ENCODE measurements at regions not wholly inside any gene's neighbourhood (a gene's known extent, or its start where the extent isn't known, plus 50 kb on each side); places are given as distances from the start of the nearest gene placed in this dataset.

- Histone ChIP-seq H3K9me3 (ENCODE audit: low read depth, low read length) (no peaks in the 10 kb centered on the region), H3K4me3 (no peak overlapping the region), H3K36me3 (ENCODE audit: insufficient read depth, low read length) (no peaks in the 10 kb centered on the region), H3K9ac (ENCODE audit: insufficient read length) (no peak overlapping the region), H3K27ac (no peak overlapping the region)
- TF ChIP-seq EZH2 (IDR thresholded peaks at IDR 0.05) (no peak), POLR2AphosphoS5 (IDR thresholded peaks at IDR 0.05; ENCODE audit: borderline replicate concordance, low read depth, low read length) (no peak), FOXP2 (optimal IDR thresholded peaks at IDR 0.05; ENCODE audit: control extremely low read depth, extremely low read length, insufficient read depth) (no peak)
- no peak for DNase-seq (ENCODE audit: low read depth, low spot score)
These were observed 2210.2 kb upstream of the PCDH20 start for GRCh38 chr13:63625869-63626268.

- no peak overlapping the region for H3K9ac ChIP-seq (ENCODE audit: insufficient read length)
- no peaks in the 10 kb centered on the region for H3K9me3 ChIP-seq (ENCODE audit: low read depth, low read length)
- TF ChIP-seq EZH2 (IDR thresholded peaks at IDR 0.05) = no peak
- TF ChIP-seq FOXP2 (optimal IDR thresholded peaks at IDR 0.05; ENCODE audit: control extremely low read depth, extremely low read length, insufficient read depth) = no peak
- no peak for TF ChIP-seq POLR2AphosphoS5 (IDR thresholded peaks at IDR 0.05; ENCODE audit: borderline replicate concordance, low read depth, low read length)
- H3K36me3 ChIP-seq (ENCODE audit: insufficient read depth, low read length) = no peaks in the 10 kb centered on the region
- DNase-seq (ENCODE audit: low read depth, low spot score) = no peak
- no peak overlapping the region for H3K27ac ChIP-seq
- H3K4me3 ChIP-seq = no peak overlapping the region
These were observed 2199.4 kb upstream of the PCDH20 start for GRCh38 chr13:63614874-63615612.

- TF ChIP-seq FOXP2 (optimal IDR thresholded peaks at IDR 0.05; ENCODE audit: control extremely low read depth, extremely low read length, insufficient read depth) (no peak), EZH2 (IDR thresholded peaks at IDR 0.05) (no peak), POLR2AphosphoS5 (IDR thresholded peaks at IDR 0.05; ENCODE audit: borderline replicate concordance, low read depth, low read length) (no peak)
- Histone ChIP-seq H3K9ac (ENCODE audit: insufficient read length) (no peak overlapping the region), H3K27ac (no peak overlapping the region), H3K36me3 (ENCODE audit: insufficient read depth, low read length) (no peaks in the 10 kb centered on the region), H3K9me3 (ENCODE audit: low read depth, low read length) (no peaks in the 10 kb centered on the region), H3K4me3 (no peak overlapping the region)
- DNase-seq (ENCODE audit: low read depth, low spot score) = no peak
These were observed 2191.5 kb upstream of the PCDH20 start for GRCh38 chr13:63607153-63607552.

- H3K36me3 ChIP-seq (ENCODE audit: insufficient read depth, low read length) = no peaks in the 10 kb centered on the region
- no peak overlapping the region for H3K9ac ChIP-seq (ENCODE audit: insufficient read length)
- DNase-seq (ENCODE audit: low read depth, low spot score) = no peak
- no peaks in the 10 kb centered on the region for H3K9me3 ChIP-seq (ENCODE audit: low read depth, low read length)
- H3K27ac ChIP-seq = no peak overlapping the region
- H3K4me3 ChIP-seq = no peak overlapping the region
- TF ChIP-seq FOXP2 (optimal IDR thresholded peaks at IDR 0.05; ENCODE audit: control extremely low read depth, extremely low read length, insufficient read depth) = no peak
- no peak for TF ChIP-seq POLR2AphosphoS5 (IDR thresholded peaks at IDR 0.05; ENCODE audit: borderline replicate concordance, low read depth, low read length)
- TF ChIP-seq EZH2 (IDR thresholded peaks at IDR 0.05) = no peak
These were observed 2190.3 kb upstream of the PCDH20 start for GRCh38 chr13:63605962-63606361.

- Histone ChIP-seq H3K9me3 (ENCODE audit: low read depth, low read length) (no peaks in the 10 kb centered on the region), H3K4me3 (no peak overlapping the region), H3K9ac (ENCODE audit: insufficient read length) (no peak overlapping the region), H3K36me3 (ENCODE audit: insufficient read depth, low read length) (no peaks in the 10 kb centered on the region), H3K27ac (no peak overlapping the region)
- no peak for DNase-seq (ENCODE audit: low read depth, low spot score)
- TF ChIP-seq POLR2AphosphoS5 (IDR thresholded peaks at IDR 0.05; ENCODE audit: borderline replicate concordance, low read depth, low read length) (no peak), FOXP2 (optimal IDR thresholded peaks at IDR 0.05; ENCODE audit: control extremely low read depth, extremely low read length, insufficient read depth) (no peak), EZH2 (IDR thresholded peaks at IDR 0.05) (no peak)
These were observed 2189.8 kb upstream of the PCDH20 start for GRCh38 chr13:63605403-63605802.

- Histone ChIP-seq H3K36me3 (ENCODE audit: insufficient read depth, low read length) (no peaks in the 10 kb centered on the region), H3K27ac (no peak overlapping the region), H3K4me3 (no peak overlapping the region), H3K9me3 (ENCODE audit: low read depth, low read length) (no peaks in the 10 kb centered on the region), H3K9ac (ENCODE audit: insufficient read length) (no peak overlapping the region)
- TF ChIP-seq FOXP2 (optimal IDR thresholded peaks at IDR 0.05; ENCODE audit: control extremely low read depth, extremely low read length, insufficient read depth) (no peak), POLR2AphosphoS5 (IDR thresholded peaks at IDR 0.05; ENCODE audit: borderline replicate concordance, low read depth, low read length) (no peak), EZH2 (IDR thresholded peaks at IDR 0.05) (no peak)
- DNase-seq (ENCODE audit: low read depth, low spot score) = no peak
These were observed 2180.2 kb upstream of the PCDH20 start for GRCh38 chr13:63595811-63596210.

GRCh38 chr13:63586467-63586866 is 2170.8 kb upstream of the PCDH20 start:
- no peak for TF ChIP-seq POLR2AphosphoS5 (IDR thresholded peaks at IDR 0.05; ENCODE audit: borderline replicate concordance, low read depth, low read length)
- Histone ChIP-seq H3K27ac (no peak overlapping the region), H3K9me3 (ENCODE audit: low read depth, low read length) (peaks cover 3% of the 10 kb centered on the region; the same call in 1 of the 2 replicates), H3K4me3 (no peak overlapping the region), H3K9ac (ENCODE audit: insufficient read length) (no peak overlapping the region), H3K36me3 (ENCODE audit: insufficient read depth, low read length) (no peaks in the 10 kb centered on the region)
- DNase-seq (ENCODE audit: low read depth, low spot score) = no peak

GRCh38 chr13:63578796-63579195 is 2163.1 kb upstream of the PCDH20 start:
- Histone ChIP-seq H3K27ac (no peak overlapping the region), H3K9me3 (ENCODE audit: low read depth, low read length) (peaks cover 3% of the 10 kb centered on the region; the same call in 1 of the 2 replicates), H3K36me3 (ENCODE audit: insufficient read depth, low read length) (no peaks in the 10 kb centered on the region), H3K9ac (ENCODE audit: insufficient read length) (no peak overlapping the region), H3K4me3 (no peak overlapping the region)
- DNase-seq (ENCODE audit: low read depth, low spot score) = no peak
- TF ChIP-seq EZH2 (IDR thresholded peaks at IDR 0.05) (no peak), FOXP2 (optimal IDR thresholded peaks at IDR 0.05; ENCODE audit: control extremely low read depth, extremely low read length, insufficient read depth) (no peak), POLR2AphosphoS5 (IDR thresholded peaks at IDR 0.05; ENCODE audit: borderline replicate concordance, low read depth, low read length) (no peak)

- Histone ChIP-seq H3K4me3 (no peak overlapping the region), H3K9me3 (ENCODE audit: low read depth, low read length) (no peaks in the 10 kb centered on the region), H3K9ac (ENCODE audit: insufficient read length) (no peak overlapping the region), H3K36me3 (ENCODE audit: insufficient read depth, low read length) (no peaks in the 10 kb centered on the region), H3K27ac (no peak overlapping the region)
- no peak for DNase-seq (ENCODE audit: low read depth, low spot score)
- TF ChIP-seq POLR2AphosphoS5 (IDR thresholded peaks at IDR 0.05; ENCODE audit: borderline replicate concordance, low read depth, low read length) (no peak), FOXP2 (optimal IDR thresholded peaks at IDR 0.05; ENCODE audit: control extremely low read depth, extremely low read length, insufficient read depth) (no peak), EZH2 (IDR thresholded peaks at IDR 0.05) (no peak)
These were observed 2151.4 kb upstream of the PCDH20 start for GRCh38 chr13:63567031-63567430.
